22Rv1 (cell line): ENCODE measurements at regions not wholly inside any gene's neighbourhood (a gene's known extent, or its start where the extent isn't known, plus 50 kb on each side); places are given as distances from the start of the nearest gene placed in this dataset.

Source experiments
- H3K27ac ChIP-seq: fragments of 450-650 bp; 2 replicates; pipeline ENCODE4 v1.5.1; 2017
- ZFX ChIP-seq: fragments of 450-650 bp; IDR thresholded peaks from 2 replicates; pipeline ENCODE4 v1.6.1; 2017; ENCODE audit warnings: antibody characterized with exemption, borderline replicate concordance
- TF ChIP-seq, protein P1 (sequence below): fragments of 450-650 bp; IDR thresholded peaks from 2 replicates; pipeline ENCODE4 v1.5.1; 2017; ENCODE audit warnings: mild to moderate bottlenecking

DNA sequence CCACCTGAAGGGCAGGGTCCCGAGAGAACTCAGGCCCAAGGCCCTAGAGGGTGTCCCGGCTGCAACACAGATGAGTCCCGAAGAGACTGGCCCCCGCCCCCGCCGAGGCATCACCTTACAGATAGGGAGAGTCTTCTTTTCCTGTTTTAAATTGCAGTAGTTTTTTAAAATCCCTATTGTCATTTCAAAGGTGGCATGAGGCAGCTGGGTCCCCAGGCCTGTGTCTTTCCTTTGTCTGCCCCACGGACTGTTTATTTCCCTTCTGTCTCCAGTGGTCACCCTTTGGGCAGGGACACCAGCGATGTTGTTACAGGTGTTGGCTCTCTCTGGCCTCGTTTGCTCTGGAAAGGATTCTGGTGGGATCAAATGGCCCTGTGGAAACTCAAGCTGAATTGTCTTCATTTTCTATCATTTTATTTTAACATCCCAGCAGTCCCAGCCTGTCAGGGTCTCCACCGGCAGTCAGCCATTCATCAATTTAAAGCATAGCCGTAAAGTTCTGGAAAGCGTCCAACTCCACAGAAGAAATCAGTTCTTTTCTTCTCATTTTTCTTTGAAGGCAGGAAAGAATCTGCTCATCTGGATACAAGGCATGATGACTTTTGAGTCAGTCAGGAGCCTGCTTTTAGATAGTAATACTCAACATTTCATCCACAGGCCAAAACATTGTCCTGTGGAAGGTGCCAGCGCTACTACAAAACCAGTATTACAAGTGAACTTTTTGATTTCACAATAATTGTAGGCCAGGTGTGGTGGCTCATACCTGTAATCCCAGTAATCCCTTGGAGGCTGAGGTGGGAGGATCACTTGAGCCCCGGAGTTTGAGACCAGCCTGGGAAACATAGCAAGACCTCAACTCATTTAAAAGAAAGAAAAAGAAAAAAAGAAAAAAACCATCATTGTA, 96.2 kb downstream of the HES1 start:
- TF ChIP-seq, protein P1, sequence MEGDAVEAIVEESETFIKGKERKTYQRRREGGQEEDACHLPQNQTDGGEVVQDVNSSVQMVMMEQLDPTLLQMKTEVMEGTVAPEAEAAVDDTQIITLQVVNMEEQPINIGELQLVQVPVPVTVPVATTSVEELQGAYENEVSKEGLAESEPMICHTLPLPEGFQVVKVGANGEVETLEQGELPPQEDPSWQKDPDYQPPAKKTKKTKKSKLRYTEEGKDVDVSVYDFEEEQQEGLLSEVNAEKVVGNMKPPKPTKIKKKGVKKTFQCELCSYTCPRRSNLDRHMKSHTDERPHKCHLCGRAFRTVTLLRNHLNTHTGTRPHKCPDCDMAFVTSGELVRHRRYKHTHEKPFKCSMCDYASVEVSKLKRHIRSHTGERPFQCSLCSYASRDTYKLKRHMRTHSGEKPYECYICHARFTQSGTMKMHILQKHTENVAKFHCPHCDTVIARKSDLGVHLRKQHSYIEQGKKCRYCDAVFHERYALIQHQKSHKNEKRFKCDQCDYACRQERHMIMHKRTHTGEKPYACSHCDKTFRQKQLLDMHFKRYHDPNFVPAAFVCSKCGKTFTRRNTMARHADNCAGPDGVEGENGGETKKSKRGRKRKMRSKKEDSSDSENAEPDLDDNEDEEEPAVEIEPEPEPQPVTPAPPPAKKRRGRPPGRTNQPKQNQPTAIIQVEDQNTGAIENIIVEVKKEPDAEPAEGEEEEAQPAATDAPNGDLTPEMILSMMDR, result no peak
- TF ChIP-seq ZFX, result no peak
- no peak overlapping the region for H3K27ac ChIP-seq

DNA sequence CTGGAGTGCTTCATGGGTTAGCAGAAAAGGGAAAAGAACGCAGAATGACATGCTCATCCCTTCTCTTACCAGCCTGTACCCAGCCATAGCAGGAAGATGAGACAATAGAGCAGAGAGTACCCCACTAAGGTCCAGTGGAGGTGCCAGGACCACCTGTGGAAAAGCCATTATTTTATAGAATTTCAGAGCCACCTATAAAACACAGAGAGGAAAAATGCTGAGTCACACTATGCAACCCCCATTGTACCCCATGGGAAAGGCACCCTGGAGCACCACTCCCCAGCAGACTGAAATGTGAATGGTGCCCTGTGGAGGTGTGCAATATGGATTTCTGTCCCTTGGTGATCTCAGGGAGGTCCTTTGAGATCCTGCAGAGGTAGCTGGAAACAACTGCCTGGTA, 97.2 kb downstream of the HES1 start:
- TF ChIP-seq ZFX, result no peak
- TF ChIP-seq, protein P1, result no peak
- H3K27ac ChIP-seq, result no peak overlapping the region

DNA sequence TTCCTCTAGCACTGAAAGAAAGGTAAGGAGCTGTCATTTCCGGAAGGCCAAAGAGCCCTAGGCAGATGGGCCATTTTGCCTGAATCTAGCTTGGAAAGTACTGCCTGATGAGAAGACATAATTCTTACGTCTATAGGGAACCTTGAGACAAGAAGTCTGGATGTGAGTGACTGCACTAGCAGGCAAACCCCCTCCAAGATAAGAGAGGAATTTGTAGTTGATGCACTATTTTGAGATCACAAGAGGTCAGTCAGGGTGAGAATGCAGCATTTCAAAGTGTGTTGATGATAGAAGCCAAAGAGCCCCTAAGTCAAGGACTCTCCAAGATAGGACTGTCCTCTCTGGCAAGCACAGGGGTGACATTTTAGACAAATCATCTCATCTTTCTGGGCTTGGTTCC, 99.2 kb downstream of the HES1 start:
- H3K27ac ChIP-seq, result no peak overlapping the region
- TF ChIP-seq ZFX, result no peak
- TF ChIP-seq, protein P1, result no peak

DNA sequence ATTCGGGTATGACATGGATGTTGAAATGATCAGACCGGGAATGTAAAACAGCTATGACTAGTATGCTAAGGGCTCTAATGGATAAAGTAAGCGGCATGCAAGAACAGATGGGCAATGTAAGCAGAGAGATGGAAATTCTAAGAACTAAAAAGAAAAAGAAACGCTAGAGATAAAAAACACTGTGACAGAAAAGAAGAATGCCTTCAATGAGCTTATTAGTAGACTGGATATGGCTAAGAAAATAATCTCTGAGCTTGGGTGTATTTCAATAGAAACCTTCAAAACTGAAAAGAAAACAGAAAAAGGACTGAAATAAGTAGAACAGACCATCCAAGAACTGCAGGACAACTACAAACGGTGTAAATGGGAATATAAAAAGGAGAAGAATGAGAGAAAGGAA, 101.2 kb downstream of the HES1 start:
- TF ChIP-seq, protein P1, result no peak
- no peak for TF ChIP-seq ZFX
- no peak overlapping the region for H3K27ac ChIP-seq

DNA sequence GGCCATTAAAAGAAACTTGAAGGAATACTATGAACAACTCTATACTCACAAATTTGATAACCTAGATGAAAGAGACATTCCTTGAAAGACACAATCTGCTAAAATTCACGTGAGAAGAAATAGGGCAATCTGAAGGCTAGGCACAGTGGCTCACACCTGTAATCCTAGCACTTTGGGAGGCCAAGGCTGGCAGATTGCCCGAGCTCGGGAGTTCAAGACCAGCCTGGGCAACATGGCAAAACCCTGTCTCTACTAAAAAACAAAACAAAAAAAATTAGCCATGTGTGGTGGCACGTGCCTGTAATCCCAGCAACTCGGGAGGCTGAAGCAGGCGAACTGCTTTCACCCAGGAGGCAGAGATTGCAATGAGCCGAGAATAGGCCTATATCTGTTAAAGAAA, 104.8 kb downstream of the HES1 start:
- H3K27ac ChIP-seq, result no peak overlapping the region
- no peak for TF ChIP-seq ZFX
- TF ChIP-seq, protein P1, result no peak

DNA sequence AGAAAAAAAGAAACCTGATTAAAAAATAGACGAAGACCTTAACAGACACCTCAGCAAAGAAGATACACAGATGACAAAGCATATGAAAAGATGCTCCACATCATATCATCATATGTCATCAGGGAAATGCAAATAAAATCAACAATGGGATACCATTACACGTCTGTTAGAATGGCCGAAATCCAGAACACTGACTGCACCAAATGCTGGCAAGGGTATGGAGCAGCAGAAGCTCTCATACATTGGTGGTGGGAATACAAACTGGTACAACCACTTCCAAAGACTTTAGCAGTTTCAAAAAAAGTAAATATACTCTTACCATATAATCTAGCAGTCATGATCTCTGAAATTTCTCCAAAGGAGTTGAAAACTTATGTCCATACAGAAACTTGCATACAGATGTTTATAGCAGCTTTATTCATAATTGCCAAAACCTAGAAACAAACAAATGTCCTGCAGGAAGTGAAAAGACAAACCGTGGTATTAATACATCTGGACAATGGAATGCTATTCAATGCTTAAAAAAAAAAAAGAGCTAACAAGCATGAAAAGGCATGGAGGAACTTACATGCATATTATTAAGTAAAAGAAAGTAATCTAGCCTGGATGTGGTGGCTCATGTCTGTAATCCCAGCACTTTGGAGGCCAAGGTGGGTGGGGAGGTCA, 107.4 kb downstream of the HES1 start:
- H3K27ac ChIP-seq, result no peak overlapping the region
- TF ChIP-seq, protein P1, result no peak
- TF ChIP-seq ZFX, result no peak

DNA sequence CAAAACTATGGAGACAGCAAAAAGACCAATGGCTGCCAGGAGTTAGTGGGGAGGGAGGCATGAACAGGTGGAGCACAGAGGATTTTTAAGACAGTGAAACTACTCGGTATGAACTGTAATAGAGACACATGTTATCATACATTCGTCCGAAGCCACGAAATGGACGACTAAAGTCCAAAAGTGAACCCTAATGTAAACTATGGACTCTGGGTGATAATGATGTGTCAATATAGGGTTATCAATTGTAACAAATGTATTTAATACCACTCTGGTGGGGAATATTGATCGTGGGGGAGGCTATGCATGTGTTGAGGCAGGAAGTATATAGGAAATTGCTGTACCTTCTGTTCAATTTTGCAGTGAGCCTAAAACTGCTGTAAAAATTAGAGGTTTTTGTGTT, 107.0 kb downstream of the CPN2 start:
- H3K27ac ChIP-seq, result no peak overlapping the region
- TF ChIP-seq, protein P1, result no peak
- no peak for TF ChIP-seq ZFX
